ENCODE measurements at regions not wholly inside any gene's neighbourhood (a gene's known extent, or its start where the extent isn't known, plus 50 kb on each side); places are given as distances from the start of the nearest gene placed in this dataset.

DNA sequence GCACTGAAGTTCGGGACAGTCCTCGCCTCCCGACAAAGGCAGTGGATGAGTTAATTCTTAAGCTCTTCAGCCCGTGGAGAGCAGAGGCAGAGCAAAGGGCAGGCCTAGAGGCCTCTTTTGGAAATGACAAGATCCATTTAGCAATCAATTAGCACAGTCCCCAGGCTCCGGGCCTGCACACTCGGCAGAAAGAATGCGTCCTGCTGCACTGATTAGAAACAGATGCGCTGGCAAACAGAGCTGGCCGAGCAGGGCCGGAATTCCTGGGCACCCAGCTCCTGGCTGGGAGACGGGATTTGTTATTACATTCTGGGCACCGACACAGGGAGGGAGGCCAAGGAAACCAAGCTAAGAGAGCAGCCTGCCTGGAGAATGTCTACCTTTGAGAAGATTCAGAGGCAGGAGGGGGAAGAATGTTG lies 162.9 kb downstream of the COPRS start:
- DNase-seq: peak; percentile 88
- Histone ChIP-seq H3K36me3 (no peaks in the 10 kb centered on the region), H3K27ac (replicated peaks) (peak overlapping the region; percentile 91), H3K27me3 (ENCODE audit: low read depth) (no peaks in the 10 kb centered on the region), H3K4me3 (peak overlapping the region; percentile 15), H3K4me1 (peaks cover 60% of the 10 kb centered on the region), H3K9me3 (replicated peaks) (no peaks in the 10 kb centered on the region)
- intact Hi-C loops (cut with micrococcal nuclease): loop anchor here (10.0 kb wide), 1 partner anchor 59 kb away; no protein-coding TSS in a partner anchor
- TF ChIP-seq, protein P1, sequence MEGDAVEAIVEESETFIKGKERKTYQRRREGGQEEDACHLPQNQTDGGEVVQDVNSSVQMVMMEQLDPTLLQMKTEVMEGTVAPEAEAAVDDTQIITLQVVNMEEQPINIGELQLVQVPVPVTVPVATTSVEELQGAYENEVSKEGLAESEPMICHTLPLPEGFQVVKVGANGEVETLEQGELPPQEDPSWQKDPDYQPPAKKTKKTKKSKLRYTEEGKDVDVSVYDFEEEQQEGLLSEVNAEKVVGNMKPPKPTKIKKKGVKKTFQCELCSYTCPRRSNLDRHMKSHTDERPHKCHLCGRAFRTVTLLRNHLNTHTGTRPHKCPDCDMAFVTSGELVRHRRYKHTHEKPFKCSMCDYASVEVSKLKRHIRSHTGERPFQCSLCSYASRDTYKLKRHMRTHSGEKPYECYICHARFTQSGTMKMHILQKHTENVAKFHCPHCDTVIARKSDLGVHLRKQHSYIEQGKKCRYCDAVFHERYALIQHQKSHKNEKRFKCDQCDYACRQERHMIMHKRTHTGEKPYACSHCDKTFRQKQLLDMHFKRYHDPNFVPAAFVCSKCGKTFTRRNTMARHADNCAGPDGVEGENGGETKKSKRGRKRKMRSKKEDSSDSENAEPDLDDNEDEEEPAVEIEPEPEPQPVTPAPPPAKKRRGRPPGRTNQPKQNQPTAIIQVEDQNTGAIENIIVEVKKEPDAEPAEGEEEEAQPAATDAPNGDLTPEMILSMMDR (IDR thresholded peaks at IDR 0.05; ENCODE audit: borderline replicate concordance): peak; percentile 51

DNA sequence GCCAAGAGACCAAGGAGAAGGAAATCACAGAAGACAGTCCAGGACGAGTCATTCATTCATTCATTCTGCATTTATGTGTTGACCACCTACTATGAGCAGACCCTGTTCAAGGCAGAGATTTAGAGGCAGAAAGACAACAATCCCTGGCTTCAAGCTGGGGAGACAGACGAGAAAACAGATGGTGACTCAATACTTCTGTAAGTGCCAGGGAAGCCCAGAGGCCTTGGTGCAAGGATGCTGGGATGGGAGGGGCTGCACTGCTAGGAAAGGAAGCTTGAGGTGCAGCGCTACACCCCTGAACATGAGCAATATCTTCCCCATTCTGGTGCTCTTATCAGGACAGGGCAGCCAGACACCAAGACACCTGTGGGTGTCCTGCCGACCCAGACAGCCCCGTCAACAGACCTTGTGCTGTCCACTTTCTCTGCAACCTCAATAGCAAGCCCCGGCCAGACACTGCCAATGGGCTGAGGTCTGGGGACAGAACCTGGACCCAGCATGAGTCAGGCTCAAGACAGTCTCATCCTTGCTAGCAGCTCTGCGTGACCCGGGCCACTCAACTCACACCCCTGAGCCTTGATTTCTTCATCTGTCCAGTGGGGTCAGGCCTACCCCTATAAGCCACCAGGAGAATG lies 163.5 kb downstream of the COPRS start:
- peak overlapping the region; percentile 91 for H3K27ac ChIP-seq (replicated peaks)
- no peak for DNase-seq
- H3K36me3 ChIP-seq: no peaks in the 10 kb centered on the region
- intact Hi-C loops (cut with micrococcal nuclease): loop anchor here (10.0 kb wide), 1 partner anchor 59 kb away; no protein-coding TSS in a partner anchor
- H3K4me3 ChIP-seq: peak overlapping the region; percentile 15
- TF ChIP-seq, protein P1 (IDR thresholded peaks at IDR 0.05; ENCODE audit: borderline replicate concordance): no peak
- no peaks in the 10 kb centered on the region for H3K27me3 ChIP-seq (ENCODE audit: low read depth)
- H3K4me1 ChIP-seq: peaks cover 60% of the 10 kb centered on the region
- H3K9me3 ChIP-seq (replicated peaks): no peaks in the 10 kb centered on the region

DNA sequence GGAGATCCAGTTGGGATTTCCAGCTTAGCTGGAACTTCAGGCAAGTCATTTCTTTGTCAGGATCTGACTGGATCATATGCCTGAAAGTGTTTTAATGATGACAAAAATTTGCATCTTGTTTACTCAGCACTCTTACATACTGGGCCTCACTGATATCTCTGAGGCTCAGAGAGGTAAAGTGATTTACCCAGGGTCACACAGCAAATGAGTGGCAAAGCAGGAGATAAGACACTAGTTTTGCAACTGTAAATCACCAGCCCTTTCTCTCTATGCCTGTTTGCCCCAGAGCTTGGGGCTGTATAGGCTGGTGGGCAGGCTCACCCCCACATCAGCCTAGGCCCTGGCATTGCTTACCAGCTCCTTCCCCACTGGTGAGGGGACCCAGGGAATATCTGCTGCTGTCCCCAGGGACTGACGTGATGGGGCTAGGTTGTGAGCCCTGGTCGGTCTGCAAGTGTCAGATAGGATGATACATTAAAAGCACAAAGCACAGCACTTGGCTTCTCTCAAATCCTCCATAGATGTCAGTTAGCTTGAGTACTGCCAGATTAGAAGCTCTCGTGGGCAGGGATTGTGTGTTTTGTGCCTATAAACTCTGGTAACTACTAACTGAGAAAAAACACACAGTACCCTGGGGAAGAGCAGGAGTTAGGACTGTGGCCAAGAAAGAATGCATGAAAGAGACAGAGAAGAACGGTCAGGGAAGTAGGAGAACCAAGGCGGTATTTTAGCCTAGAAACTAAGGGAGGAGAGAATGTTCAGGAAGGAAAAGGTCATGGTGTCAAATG lies 165.4 kb downstream of the COPRS start:
- intact Hi-C loops (cut with micrococcal nuclease): loop anchor here (10.0 kb wide), 1 partner anchor 61 kb away; no protein-coding TSS in a partner anchor
- H3K4me1 ChIP-seq: peaks cover 66% of the 10 kb centered on the region
- TF ChIP-seq, protein P1 (IDR thresholded peaks at IDR 0.05; ENCODE audit: borderline replicate concordance): no peak
- H3K27ac ChIP-seq (replicated peaks): peak overlapping the region; percentile 91
- no peaks in the 10 kb centered on the region for H3K27me3 ChIP-seq (ENCODE audit: low read depth)
- H3K36me3 ChIP-seq: no peaks in the 10 kb centered on the region
- H3K4me3 ChIP-seq: no peak overlapping the region
- no peak for DNase-seq
- H3K9me3 ChIP-seq (replicated peaks): no peaks in the 10 kb centered on the region

DNA sequence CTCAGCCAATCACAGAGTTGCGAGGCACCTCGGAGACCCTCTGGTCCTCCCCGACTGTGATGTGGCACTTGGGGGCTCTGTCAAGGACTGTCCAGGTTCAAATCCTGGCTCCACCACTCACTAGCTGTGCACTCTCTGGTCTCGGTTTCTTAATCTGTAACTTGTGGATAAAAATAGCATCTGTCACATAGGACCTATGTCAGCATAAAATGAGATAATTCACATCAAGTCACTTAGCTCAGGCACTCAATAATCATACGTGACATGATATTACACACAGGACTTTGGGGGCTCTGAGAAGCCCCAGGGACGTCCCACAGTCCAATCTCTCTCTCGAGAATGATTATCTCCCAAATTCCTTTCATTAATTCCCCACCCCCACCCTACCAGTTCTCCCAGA lies 166.4 kb downstream of the COPRS start:
- intact Hi-C loops (cut with micrococcal nuclease): loop anchor here (10.0 kb wide), 1 partner anchor 62 kb away; no protein-coding TSS in a partner anchor
- Histone ChIP-seq H3K4me3 (no peak overlapping the region), H3K4me1 (peaks cover 65% of the 10 kb centered on the region), H3K27ac (replicated peaks) (peak overlapping the region; percentile 91), H3K9me3 (replicated peaks) (no peaks in the 10 kb centered on the region), H3K27me3 (ENCODE audit: low read depth) (no peaks in the 10 kb centered on the region), H3K36me3 (no peaks in the 10 kb centered on the region)
- TF ChIP-seq, protein P1 (IDR thresholded peaks at IDR 0.05; ENCODE audit: borderline replicate concordance): no peak
- DNase-seq: no peak

DNA sequence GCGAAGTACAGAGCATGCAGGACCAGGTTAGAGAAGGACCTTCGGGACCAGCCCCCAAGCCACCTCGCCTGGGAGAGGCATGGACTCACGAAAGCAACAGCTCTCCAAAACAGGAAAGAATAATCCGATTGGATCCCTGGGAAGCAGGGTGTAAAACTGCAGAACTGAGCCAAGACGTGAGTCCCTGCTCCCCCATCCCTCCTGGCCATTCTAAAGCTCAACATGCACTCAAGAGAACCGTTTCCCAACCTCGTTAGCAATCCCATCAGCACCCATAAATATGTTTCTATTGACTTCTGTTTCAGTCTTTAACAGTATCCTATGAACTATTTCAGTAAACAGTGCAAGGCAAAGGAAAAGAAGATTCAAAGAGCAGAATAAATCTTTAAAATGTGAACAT lies 167.0 kb downstream of the COPRS start:
- H3K9me3 ChIP-seq (replicated peaks): no peaks in the 10 kb centered on the region
- H3K4me3 ChIP-seq: no peak overlapping the region
- peak overlapping the region; percentile 91 for H3K27ac ChIP-seq (replicated peaks)
- DNase-seq: no peak
- peaks cover 59% of the 10 kb centered on the region for H3K4me1 ChIP-seq
- intact Hi-C loops (cut with micrococcal nuclease): loop anchor here (10.0 kb wide), 1 partner anchor 63 kb away; no protein-coding TSS in a partner anchor
- TF ChIP-seq, protein P1 (IDR thresholded peaks at IDR 0.05; ENCODE audit: borderline replicate concordance): no peak
- no peaks in the 10 kb centered on the region for H3K36me3 ChIP-seq
- H3K27me3 ChIP-seq (ENCODE audit: low read depth): no peaks in the 10 kb centered on the region
